CD4-positive, alpha-beta T cell treated with Interleukin-21 for 1 hour (primary cell): ENCODE measurements at regions not wholly inside any gene's neighbourhood (a gene's known extent, or its start where the extent isn't known, plus 50 kb on each side); places are given as distances from the start of the nearest gene placed in this dataset.
"Not testable (repeated sequence)": the region's sequence is repeated elsewhere in the genome, so short reads cannot be mapped to it uniquely, and the experiment has no call there.

Source experiments
- DNase-seq: peaks from one replicate; pipeline ENCODE4 v3.0.0-alpha.2; 2020

DNA sequence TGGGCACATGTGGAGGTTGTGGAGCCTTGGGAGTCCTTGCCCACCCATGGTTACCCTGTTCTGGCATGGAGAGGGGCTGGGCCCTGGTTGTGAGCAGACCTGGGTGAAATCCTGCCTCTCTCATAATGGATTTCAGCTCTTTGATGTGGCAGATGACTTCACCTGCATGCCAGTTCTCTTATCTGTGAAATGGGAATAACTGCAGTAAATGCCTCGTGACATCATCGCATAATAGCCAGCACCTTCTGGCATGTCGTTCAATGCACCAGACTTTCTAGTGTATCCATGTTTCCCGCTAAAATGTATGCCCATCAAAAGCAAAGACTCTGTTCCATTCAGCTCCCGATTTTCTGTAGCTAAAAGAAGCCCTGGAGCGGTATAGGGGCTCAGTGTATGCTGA is 197.6 kb downstream of the MAF start:
- no peak for DNase-seq

DNA sequence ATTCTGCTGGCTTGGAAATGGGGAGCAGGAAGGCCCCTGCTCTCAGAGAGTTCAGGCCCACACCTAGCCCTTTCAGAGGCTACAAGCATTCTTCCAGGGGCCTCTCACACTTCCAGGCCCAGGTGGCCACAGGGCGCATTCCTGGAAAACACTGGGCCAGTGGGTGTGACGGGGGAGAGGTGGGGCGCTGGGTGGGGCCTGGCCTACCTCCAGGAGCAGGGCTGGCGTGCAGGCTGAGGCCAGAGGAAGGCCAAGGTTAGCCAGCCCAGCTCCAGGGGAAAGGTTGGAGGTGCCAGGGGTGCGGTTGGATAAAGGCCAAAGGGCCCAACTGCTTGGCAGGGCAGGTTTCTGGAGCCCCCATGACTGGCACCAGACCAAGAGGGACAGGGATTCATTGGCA is 198.2 kb downstream of the MAF start:
- DNase-seq = no peak

DNA sequence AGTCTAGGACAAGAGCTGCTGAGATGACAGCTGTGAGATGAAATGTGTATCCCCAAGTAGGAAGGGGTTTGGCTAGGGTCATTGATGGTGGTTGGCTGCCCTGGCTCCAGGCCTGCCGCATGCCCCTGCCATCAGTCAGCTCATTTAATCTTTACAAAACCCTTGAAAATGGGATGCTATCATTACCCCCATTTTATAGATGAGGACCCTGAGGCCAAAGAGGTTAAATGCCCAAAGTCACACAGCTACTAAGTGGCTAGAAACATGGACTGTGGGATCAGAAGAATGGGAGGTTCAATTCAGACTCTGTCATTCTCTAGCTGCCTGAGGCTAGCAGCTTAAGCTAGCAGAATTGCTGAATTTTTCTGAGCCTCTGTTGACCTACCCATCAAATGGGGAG is 198.8 kb downstream of the MAF start:
- no peak for DNase-seq

DNA sequence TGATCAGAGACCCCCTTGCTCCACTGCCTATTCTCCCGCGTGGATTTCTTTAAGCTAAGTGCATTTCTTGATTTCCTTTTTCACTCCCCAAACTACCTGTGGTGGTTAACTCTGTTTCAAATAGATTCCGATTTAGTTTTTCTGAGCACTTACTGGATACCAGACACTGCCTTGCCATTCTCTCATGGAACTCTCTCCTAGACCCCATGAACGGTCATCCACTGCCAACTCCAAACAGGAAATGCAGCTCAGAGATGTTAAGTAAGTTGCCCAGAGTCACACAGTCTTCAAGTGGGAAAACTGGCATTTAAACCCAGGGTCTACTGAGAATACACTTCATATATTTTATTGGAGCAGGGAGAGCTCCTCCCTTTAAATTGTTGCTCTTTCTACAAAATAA is 199.4 kb downstream of the MAF start:
- no peak for DNase-seq

DNA sequence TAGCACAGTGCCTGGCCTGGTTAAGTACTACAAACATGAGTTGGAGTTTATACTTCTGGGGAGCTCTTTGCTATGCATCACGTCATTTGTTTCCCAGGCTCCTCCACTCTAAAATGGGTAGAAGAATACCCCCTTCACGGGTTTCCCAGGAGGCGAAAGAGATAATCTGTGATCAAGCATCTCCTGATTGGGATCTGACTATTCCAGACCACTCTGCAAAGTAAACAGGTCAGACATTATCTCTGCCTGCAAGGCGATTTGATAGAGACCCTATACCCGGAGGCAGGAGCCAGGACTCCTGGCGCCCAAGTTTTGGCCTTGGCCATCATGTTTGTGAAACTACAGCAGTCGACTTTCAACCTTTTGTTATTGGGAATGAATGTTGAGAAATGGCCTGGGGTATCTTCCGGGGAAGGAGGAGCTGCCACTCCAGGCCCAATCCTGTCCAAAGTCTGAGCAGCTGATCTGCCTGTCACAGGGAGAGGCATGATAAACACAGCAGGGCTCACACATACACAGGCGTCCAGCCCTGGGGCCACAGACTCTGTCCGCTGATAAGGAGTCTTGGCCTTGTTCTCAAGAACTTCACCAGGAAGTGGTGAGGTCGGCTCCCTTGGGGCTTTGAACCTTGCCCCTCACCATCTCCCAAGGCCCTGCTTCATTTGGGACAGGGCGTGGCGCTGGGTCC is 199.9 kb downstream of the MAF start:
- no peak for DNase-seq

DNA sequence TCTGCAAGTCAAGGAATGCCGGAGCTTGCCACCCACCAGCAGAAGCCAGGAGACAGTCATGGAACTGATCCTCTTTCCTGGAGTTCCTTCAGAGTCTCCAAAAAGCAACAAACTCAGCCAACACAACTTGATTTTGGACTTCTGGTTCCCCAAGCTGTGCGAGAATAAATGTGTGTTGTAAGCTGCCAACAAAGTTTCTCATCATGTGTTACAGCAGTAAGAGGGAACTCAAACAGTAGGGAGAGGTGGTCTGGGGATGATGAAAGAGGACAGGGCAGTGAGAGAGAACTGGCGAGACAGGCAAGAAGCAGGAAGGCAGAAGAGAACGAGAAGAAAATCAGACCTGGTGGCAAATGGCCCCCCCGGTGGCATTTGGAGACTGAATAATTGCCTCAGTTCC is 204.9 kb downstream of the MAF start:
- no peak for DNase-seq

DNA sequence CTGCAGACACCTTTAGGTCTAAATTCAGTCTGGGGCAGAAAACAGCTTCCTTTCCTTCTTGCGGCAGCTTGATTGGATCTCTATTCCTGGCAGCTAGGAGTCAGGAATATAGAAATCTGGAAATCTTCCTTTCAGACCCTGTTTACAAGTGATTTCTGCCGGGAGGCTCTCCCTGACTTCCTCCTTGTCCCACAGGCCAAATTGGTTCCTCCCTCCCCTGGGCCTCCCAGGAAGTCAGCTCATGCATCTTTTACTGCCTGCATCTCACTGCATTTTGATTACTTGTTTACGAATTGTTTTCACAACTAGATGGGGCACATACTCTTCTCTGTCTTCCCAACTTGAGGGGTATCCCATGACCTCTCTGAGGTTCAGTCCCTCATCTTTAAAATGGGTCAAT is 206.3 kb downstream of the MAF start:
- DNase-seq = no peak

DNA sequence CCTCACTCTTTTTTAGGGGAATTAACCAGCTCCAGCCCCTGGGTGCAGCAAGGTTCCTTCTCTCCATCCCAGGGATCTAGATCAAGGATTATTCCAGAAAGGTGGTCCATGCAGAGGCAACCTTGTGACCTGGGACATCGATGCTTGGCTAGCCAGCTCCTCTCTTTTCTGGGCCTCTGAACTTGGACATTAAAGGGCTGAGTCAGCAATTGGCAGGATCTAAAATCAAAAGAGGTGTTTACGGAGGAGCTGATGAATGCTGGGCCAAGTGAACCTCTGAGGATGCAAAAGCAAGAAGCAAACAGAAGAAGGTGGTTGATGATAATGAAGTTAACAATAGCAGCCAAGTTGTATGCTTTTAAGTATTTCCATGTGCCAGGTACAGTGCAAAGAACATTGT is 207.0 kb downstream of the MAF start:
- DNase-seq = no peak

DNA sequence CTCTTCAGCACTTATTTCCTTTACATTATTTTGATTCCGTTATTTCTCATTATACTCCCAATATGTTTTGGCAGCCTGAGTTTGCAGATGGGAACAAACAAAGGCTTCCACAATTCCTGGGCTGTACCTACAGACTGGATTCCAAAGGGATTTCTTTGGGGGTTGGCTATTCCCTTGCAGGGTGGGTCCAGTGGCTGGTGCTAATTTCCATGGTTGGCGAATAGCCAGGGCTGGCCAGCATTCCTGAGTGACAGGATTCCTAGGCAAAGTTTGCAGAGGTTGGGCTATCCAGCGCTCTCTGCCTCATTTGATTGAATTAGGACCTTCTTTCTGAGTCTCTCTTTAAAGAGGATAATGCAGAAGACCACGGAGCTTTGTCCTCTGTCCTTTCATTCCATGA is 207.4 kb downstream of the MAF start:
- DNase-seq = no peak

DNA sequence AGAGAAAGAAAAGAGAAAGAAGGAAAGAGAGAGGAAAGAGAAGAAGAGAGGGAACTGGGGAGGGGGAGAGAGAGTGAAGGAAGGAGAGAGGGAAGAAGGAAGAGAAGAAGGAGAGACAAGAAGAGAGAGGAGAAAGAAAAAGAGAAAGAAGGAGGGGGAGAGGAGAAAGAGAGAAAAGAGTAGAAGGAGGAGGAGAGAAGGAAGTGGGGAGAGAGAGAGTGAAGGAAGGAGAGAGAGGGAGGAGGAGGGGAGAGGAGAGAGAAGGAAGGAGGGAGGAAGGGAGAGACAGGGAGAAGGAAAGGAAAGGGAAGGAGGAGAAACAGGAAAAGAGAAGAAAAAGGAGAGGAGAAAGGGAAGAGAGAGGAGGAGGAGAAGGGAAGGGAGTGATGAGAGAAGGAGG is 208.5 kb downstream of the MAF start:
- DNase-seq = no peak

DNA sequence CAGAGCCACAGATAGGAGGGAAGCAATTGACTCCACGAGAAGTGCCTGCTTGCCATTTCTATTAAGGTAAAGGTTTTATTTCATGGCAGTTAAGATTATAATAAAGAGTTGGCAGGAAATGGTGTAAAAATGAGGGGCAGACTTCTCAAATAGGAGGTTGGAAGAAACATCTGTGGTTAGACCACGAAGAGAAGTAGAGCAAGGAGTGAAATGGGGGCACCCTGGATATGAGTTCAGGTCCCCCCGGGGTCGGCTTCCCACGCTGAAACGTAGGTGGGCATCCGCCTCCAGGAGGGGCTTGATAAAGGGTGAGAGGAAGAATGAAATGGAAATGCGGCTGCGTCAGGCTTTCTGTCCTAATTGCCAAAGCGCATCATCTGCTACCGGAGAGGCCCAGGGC is 209.1 kb downstream of the MAF start:
- DNase-seq = no peak

DNA sequence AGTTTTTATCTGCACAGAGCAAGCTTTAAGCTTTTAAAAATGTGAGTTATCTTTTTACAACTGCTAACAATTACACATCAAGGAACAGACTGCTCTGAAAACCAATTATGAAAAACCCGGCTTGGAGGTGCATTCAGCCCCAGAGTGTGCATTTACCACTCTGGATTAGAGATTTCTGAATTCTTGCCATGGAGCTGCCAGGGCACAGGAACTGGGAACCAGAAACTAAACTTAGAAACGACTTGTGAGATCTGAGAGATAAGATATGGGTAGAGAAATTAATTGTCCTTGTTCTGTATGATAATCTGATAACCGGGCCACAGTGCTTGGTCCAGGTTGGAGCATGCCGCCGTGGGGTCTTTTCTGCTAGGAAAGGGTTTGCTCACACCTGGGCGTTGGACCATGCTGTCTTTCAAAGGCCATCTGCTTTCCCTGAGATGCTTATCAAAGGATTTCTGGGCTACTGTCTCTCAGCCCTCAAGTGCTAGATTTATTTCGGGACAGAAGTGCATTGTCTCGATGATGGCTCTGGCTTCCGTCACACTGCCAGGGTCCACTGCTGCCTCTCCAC is 210.0 kb downstream of the MAF start:
- no peak for DNase-seq

DNA sequence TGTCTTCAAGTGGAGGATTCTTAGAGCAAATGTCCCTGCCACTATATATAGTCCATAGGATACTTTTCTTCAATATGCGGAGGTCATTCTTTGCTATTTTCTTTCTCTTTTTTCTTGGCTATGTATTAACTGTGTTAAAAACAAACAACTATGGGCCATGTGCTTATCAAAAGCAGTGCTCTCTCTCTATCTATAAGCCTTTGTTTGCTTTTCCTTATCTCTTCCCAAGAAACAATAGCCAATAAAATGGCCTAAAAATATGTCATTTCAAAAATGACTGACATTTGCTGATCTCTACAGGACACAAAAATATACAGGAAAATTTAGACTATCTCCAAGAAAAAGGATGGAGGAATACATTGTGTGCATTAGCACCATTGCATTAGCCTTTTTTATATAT is 212.1 kb downstream of the MAF start:
- no peak for DNase-seq

DNA sequence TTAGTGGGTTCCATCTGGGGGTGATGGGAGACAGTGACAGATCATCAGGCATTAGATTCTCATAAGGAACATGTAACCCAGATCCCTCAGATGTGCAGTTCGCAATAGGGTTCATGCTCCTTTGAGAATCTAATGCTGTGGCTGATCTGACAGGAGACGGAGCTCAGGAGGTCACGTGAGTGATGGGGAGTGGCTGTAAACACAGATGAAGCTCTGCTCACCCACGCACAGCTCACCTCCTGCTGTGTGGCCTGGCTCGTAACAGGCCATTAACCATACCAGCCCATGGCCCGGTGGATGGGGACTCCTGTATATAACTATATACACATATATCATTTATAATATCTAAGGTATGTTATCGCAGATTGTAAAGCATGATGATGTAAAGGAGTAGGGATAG is 214.2 kb downstream of the MAF start:
- DNase-seq = no peak

DNA sequence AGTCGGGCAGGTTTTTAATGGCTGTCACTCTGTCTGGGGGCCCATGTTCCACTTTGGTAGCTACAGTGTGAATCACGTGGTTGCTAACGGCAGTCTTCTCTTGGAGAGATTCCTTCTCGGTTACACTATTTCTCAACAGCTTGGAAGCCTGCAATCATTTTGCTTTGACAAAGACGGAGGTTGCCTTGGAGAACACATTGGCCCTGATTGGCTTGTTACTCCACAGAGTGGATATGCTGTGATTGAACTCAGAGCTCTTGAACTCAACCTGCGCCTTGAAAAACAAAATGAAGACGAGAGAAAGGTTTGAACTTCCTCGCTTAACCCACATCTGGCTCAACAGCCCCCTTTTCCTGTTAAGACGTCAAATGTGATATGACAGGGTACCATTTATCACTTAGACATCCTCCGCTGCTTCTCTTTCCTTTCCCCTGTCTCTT is 218.9 kb downstream of the MAF start:
- peak; percentile 48 for DNase-seq

DNA sequence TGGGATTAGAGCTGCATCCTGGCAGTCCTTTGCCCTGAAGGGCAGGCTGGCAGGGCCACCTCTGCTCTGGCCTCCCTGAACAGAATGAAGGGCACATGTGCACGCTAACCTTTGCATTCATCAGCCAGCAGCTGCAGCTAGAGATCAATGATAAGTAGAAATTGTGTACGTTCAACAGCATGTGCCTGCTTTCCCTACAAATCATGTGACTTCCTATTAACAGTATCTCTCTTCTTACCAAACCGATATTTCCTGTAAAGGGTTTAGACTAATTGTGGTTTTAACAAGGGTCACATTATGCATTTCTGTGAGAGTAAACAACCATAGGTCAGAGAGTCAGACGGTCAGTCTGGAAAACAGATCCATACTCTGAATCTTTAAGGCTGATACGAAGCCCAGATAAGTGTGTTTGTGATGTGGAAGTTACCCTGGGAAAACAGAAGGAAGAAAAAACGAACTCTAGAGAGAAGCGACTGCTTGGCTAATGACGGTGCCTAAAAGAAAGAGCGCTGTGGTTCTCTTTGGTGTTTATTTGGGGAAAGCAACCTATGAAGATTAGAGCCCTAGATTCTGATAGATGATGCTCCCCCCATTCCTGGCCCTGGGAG is 219.4 kb downstream of the MAF start:
- DNase-seq = peak; percentile 69

DNA sequence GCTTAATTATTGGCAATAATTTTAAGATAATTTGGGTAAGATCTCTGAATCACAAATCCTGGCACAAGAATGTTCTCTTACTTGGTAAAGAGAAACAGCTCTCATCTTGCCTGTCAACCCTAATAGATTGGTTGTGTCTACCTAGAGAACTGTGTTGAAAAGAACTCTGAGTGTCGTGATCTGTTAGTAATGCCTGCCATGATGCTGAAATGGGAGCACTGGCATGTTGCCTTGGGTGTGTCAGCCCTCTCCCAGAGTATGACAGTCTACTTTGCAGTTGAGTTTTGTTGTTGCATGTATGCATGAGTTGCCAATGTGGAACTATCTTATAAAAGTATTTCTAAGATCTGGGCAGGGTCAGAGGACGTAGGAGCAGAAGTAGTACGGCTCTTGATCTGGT is 221.4 kb downstream of the MAF start:
- DNase-seq = no peak

DNA sequence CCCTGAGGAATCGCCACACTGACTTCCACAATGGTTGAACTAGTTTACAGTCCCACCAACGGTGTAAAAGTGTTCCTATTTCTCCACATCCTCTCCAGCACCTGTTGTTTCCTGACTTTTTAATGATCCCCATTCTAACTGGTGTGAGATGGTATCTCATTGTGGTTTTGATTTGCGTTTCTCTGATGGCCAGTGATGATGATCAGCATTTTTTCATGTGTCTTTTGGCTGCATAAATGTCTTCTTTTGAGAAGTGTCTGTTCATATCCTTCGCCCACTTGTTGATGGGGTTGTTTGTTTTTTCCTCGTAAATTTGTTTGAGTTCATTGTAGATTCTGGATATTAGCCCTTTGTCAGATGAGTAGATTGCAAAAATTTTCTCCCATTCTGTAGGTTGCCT is 223.5 kb downstream of the MAF start:
- not testable (repeated sequence) for DNase-seq

DNA sequence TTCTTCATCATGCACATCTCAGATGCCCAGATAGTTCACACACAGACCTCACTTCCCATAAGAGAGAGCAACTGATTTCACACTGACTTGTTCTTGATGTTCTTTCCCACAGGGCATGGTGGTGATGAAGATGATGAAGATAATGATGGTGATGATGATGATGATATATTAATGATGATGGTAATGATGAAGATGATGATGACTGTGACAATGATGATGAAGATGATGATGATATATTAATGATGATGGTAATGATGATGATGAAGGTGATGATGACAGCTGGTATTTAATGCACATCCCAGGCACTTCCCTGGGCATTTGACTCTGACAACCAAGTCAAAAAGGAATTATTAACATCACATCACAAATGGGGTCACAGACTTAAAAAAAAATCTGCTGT is 225.2 kb downstream of the MAF start:
- no peak for DNase-seq

DNA sequence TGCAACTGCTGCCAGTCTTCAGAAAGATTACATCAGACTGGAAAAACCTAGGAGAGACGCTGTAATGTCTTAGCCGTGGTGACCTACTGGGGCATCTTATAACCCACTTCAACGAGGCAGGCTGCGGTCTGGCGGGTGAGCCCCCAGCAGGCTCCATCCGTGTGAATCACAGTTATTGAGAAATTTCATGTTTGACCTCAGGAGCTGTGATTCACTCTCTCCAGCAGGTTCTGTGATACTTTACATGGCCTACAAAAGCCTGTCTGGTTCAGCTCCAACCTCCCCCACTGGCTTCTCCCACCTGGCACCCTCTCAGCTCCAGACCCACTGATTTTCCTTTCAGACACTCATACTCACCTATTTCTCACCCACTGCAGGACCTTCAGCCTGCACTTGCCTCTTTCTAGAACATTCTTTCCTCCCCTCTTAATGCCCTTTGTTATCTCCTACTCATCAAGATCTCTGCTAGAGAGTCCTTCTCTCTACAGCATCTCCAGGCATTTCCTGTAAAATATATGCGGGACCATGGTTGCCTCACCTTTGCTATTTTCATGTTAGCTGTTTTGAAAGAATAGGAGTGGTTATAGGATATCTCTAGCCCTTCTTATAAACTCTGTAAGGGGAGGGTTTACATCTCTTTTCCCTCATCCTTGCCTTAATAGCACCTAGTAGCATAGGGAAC is 227.9 kb downstream of the MAF start:
- peak; percentile 28 for DNase-seq

DNA sequence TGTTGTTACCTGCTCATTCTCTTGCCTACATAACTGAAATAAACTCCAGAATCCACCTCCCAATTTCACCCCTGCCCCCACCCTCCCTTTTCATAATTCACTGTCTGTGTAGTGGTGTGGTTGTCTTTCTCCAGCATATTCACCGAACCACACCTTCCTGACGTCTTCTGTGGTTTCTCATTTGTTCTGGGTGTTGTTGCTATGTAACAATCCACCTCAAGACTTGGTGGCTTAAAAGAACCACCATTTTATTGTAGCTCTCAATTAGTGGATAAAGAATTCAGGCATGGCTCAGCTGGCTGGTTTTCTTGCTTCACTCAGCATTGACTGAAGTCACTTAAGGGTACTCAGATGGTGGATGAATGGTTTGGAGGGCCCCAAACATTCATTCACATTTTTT is 229.8 kb downstream of the MAF start:
- peak; percentile 57 for DNase-seq

DNA sequence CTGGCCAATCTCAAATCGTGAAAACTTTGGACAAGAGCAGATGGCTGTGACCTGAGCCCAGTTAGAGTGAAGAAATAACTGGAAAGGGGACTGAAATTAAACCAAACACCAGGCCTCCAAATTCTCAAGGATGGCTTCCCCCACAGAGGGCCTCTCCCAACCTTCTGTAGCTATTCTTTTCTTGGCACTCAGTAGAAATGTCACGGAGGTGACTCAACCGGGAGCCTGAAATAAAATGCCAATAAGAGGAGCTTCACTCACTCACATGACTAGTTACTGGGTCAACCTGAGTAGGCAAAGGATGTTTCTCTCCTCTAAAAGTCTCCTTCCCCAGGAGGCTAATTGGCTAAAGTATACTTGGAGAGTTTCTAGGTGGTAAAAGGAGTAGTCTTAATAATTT is 230.7 kb downstream of the MAF start:
- DNase-seq = no peak

DNA sequence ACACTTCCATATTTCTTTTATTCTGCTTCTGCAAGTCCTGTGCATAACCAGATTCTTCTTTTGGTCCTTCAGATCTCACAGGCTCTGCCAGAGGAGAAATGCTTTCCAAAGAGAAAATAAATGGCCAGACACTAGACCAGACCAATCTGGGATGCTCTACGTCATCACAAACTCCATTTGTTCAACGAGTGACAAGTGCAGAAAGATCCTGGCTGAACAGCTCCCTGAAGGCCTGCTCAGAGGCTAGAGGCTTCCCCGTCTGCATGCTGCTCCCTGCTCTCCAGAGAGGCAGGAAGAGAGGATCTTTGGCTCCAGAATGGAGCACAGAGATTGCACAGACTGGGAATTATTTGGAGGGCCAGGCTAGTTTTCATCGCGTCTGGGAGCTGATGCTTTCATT is 232.7 kb downstream of the MAF start:
- DNase-seq = no peak

DNA sequence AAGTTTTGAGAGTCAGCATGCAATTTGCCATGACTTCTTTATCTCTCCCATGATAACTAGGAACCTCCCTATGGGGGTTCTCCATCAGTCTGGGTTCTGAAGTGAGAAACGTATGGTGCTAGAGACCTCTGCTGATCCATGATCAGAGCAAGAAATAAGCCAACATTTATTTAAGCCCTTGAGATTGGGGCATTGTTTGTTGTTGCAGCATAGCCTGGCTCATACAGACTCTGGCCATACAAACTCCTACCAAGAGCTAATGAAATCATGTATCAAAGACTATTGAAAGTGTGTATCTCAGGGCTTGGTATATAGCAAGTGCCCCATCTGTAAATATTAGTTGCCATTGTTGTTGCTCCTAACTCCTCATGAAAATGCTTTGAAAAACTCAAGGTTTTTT is 233.9 kb downstream of the MAF start:
- no peak for DNase-seq
